HL-60 (cell line): ENCODE measurements at regions not wholly inside any gene's neighbourhood (a gene's known extent, or its start where the extent isn't known, plus 50 kb on each side); places are given as distances from the start of the nearest gene placed in this dataset.

Experiments used
- CTCF ChIP-seq: IDR thresholded peaks from one replicate; pipeline ENCODE4 v1.5.1; 2011; ENCODE audit warnings: low read length, control low read depth, inconsistent platforms; ENCODE audit not compliant: insufficient read depth
- POLR2AphosphoS5 ChIP-seq: IDR thresholded peaks from 2 replicates; pipeline ENCODE4 v1.6.1; 2012; ENCODE audit warnings: low read depth

- TF ChIP-seq POLR2AphosphoS5 (no peak), CTCF (no peak)
These were observed 442.9 kb upstream of the NEGR1 start for GRCh38 chr1:72724951-72725861.
